SK-MEL-5 (cell line): ENCODE measurements at regions not wholly inside any gene's neighbourhood (a gene's known extent, or its start where the extent isn't known, plus 50 kb on each side); places are given as distances from the start of the nearest gene placed in this dataset.
"Not testable (repeated sequence)": the region's sequence is repeated elsewhere in the genome, so short reads cannot be mapped to it uniquely, and the experiment has no call there.

Source experiments
- DNase-seq: peaks from one replicate; pipeline ENCODE4 v3.0.0-alpha.2; 2016; ENCODE audit warnings: low read depth, low spot score
- in situ Hi-C: cut with HindIII; loops from 2 replicates; pipeline ENCODE4 v1.10.0; 2016; ENCODE audit warnings: low sequenced_read_pairs, high pct_unique_total_duplicates, low pct_unique_long_range_greater_than_20kb

- in situ Hi-C loops = no loop called here
- DNase-seq = no peak
Observed at GRCh38 chr20:47936612-47937011, 151.3 kb upstream of the SULF2 start.

- in situ Hi-C loops = no loop called here
- no peak for DNase-seq
Observed at GRCh38 chr20:47934761-47935160, 149.5 kb upstream of the SULF2 start.

- DNase-seq = no peak
- in situ Hi-C loops = no loop called here
Observed at GRCh38 chr20:47931443-47931842, 146.2 kb upstream of the SULF2 start.

- in situ Hi-C loops = no loop called here
- DNase-seq = no peak
Observed at GRCh38 chr20:47931002-47931401, 145.7 kb upstream of the SULF2 start.

- in situ Hi-C loops = no loop called here
- no peak for DNase-seq
Observed at GRCh38 chr20:47929368-47930115, 144.3 kb upstream of the SULF2 start.

GRCh38 chr20:47927944-47928343, 142.7 kb upstream of the SULF2 start:
- DNase-seq = no peak

DNA sequence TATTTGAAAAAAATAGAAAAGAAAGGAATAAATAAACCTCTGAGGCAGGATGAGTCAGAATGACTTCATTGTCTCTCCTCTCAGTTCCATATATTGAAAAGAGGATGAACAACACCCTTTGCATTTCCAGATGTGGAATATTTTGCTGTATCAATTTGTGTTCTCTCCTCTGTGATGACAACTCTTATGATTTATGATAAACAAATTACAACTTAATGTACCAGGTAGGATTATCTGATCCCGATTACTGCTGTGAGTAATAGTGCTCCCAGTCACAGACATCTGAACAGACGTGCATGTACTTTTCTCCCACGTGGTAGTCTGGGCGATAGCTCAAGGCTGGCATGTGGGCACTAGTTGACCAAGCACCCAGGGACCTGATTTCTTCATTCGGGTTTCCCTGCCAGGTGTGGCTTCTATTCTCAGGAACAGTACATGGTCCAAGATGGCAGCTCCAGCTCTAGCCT, 142.1 kb upstream of the SULF2 start:
- in situ Hi-C loops = no loop called here
- DNase-seq = no peak

More at GRCh38 chr20:47927944-47928343, 142.7 kb upstream of the SULF2 start:
- in situ Hi-C loops = no loop called here

GRCh38 chr20:47926731-47927130, 141.4 kb upstream of the SULF2 start:
- no peak for DNase-seq
- in situ Hi-C loops = no loop called here

GRCh38 chr20:47925593-47925992, 140.3 kb upstream of the SULF2 start:
- in situ Hi-C loops = no loop called here
- DNase-seq = no peak

GRCh38 chr20:47922269-47922668, 137.0 kb upstream of the SULF2 start:
- no peak for DNase-seq

DNA sequence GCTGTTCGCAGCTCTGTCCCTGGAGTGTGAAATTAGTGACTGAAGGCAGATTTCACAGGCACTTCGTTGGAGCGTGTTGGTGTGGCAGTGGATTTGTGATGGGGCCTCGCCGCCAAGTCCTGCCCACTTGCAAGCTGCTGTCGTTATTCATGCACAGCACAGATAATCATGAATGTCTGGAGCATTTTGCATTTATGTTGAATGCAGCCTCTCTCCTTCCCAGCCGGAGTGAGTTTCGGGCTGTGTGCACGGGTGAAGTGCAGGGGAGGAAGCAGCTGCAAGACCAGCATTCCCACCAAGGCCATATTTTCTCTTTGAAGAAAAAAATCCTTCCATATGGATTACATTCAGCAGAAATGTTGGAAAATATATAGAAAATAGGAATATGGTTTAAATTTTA, 136.5 kb upstream of the SULF2 start:
- DNase-seq, in situ Hi-C loops: not testable (repeated sequence)

More at GRCh38 chr20:47922269-47922668, 137.0 kb upstream of the SULF2 start:
- in situ Hi-C loops = no loop called here

GRCh38 chr20:47921408-47921807, 136.1 kb upstream of the SULF2 start:
- in situ Hi-C loops = no loop called here

DNA sequence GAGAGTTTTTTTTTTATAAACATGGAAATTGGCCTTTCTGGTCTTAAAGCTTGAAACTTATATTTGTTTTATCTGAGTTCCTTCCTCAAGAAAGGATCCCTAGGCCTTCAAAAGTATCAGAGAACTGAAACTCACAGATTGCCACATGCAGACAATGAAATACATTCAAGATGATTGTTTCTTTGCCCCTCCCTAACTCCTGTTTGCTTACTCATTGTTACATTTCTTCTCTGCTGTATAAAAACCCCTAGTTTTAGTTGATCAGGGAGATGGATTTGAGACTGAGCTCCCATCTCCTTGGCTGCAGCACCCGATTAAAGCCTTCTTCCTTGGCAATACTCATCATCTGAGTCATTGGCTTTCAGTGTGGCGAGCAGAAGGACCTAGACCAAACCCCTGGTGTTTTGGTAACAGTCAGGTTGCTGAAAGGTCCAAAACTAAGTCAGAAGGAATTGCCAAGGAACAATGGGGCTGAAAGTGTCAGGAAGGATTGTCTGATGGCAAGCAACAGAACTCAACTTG, 132.3 kb upstream of the SULF2 start:
- in situ Hi-C loops = no loop called here
- DNase-seq = no peak

More at GRCh38 chr20:47921408-47921807, 136.1 kb upstream of the SULF2 start:
- DNase-seq = no peak

GRCh38 chr20:47915495-47915894, 130.2 kb upstream of the SULF2 start:
- in situ Hi-C loops = no loop called here
- no peak for DNase-seq

DNA sequence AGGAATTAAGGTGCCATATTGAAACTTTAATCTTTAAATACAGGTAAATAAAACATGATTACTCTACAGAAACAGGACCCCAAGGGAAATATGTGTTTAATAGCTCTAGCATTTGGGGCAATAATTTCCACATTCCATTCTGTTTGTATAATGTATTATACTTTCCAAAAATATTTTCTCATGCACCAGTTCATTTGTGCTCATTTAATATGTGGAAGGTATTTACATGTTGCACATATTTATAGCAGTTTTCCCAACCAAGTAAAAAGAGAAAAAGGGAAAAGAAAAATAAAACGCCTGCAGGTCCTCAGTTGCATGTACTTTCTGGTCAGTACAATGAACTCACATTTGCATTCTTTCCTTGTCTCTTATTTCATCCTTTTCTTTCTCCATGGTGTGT, 129.5 kb upstream of the SULF2 start:
- no peak for DNase-seq
- in situ Hi-C loops = no loop called here

DNA sequence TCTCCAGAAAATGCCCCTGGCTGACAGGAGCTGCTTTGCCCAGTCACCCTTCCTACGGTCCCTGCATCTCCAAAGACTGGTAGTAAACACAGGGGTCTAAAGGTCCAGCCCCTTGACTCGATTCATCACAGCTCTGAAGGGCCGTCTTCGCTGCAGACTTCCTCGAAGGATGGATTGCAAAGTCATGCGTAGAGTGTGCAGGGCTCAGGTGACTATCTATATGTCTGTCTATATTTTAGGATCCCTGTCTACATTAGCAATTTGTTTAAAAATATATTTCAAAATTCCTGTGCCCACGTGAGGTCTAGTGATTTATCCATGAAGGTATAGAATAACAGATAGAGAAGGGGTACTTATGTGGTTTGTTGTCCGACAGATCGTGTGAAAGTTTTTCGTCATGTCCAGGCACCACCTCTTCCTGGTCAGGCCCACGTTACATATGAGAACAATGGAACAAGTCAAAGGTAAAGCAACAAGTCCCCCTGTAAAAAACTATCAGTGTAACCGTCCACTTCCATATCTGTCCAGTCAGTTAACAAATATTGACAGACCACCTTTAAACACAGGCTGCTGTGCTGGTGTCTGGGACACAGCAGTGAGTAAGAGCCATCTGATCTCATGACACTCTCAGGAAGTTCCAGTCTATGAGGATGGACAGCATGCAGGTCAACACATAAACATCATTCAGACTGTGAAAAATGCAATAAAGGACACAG, 127.7 kb upstream of the SULF2 start:
- in situ Hi-C loops, DNase-seq: not testable (repeated sequence)

DNA sequence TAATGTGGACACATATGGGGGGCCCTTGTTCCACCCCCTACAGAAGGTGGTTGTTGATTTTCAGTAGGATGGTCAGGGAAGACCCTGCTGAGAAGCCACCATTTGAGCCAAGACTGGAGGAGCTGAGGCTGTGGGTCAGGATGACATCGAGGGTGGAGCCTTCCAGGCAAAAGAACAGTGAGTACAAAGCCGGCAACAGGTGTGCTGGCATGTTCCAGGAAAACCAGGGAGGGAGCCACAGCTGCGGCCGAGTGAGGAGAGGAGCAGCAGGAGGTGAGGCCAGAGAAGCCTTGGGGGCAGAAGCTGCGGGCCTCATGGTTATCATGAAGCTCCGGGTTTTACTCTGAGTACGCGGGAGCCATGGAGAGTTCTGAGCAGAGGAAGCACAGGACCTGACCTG, 126.9 kb upstream of the SULF2 start:
- in situ Hi-C loops, DNase-seq: not testable (repeated sequence)

DNA sequence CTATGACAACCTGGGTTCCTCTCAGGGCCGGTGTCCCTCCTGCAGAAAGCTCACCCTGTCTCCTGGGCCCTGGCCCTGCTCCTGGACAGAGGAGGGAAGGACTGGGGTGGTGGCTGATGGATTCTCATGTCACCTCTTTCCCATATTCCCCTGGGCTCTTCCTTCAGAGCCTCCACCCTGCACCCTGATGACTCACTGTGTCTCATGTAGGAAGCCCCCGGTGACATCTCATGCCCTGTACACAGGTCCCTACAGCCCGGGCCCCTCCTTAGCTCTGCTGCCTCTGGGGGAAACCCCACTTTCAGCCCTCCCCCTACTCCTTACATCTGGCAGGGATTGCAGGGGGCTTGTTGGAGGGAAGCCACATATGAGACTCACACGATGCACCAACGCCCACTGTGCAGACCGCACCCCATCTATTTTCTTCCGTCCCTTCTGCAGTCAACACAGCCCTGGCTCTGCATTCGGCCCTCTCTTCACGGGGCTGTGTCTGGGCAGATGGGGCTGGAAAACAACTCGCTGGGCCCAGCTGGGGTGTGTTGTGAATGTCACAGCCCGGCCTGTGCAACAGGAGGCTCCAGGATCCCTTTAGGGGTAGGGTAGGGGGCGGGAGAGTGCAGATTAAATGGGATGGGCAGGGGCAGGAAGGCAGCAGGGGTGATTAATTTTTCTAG, 124.6 kb upstream of the SULF2 start:
- DNase-seq, in situ Hi-C loops: not testable (repeated sequence)
